HFFc6 (cell line): ENCODE measurements at regions not wholly inside any gene's neighbourhood (a gene's known extent, or its start where the extent isn't known, plus 50 kb on each side); places are given as distances from the start of the nearest gene placed in this dataset.

ENCODE experiments used
- DNase-seq: peaks from one replicate; pipeline ENCODE4 v3.0.0-alpha.2; 2018
- H3K27ac Mint-ChIP-seq: 2 replicates; pipeline ENCODE4 v1.8.0; 2020; ENCODE audit warnings: mild to moderate bottlenecking, mixed read lengths
- H3K27me3 Mint-ChIP-seq: 2 replicates; pipeline ENCODE4 v1.8.0; 2021; ENCODE audit warnings: mild to moderate bottlenecking, moderate library complexity, mixed read lengths; ENCODE audit not compliant: insufficient read depth
- H3K36me3 Mint-ChIP-seq: 2 replicates; pipeline ENCODE4 v1.8.0; 2021; ENCODE audit warnings: low read depth, mixed read lengths
- H3K4me1 Mint-ChIP-seq: 2 replicates; pipeline ENCODE4 v1.8.0; 2020; ENCODE audit warnings: low read depth, mixed read lengths
- H3K4me3 Mint-ChIP-seq: 2 replicates; pipeline ENCODE4 v1.8.0; 2020; ENCODE audit warnings: mild to moderate bottlenecking, moderate library complexity, mixed read lengths
- H3K9me3 Mint-ChIP-seq: 2 replicates; pipeline ENCODE4 v1.8.0; 2020; ENCODE audit warnings: mild to moderate bottlenecking, mixed read lengths
- CTCF ChIP-seq: fragments of 200-600 bp; sonication (generic); IDR thresholded peaks from 2 replicates; pipeline ENCODE4 v1.5.0; 2021; ENCODE audit warnings: antibody characterized with exemption, mild to moderate bottlenecking

GRCh38 chr17:11028349-11028748 is 190.5 kb upstream of the PIRT start:
- Mint-ChIP-seq H3K36me3 (no peaks in the 10 kb centered on the region), H3K4me1 (no peaks in the 10 kb centered on the region), H3K4me3 (no peak overlapping the region), H3K27ac (no peak overlapping the region), H3K27me3 (peaks cover 2% of the 10 kb centered on the region; the same call in 1 of the 2 replicates), H3K9me3 (peaks cover 71% of the 10 kb centered on the region)
- TF ChIP-seq CTCF: no peak
- DNase-seq: no peak

GRCh38 chr17:11026903-11027302 is 189.0 kb upstream of the PIRT start:
- Mint-ChIP-seq H3K36me3 (no peaks in the 10 kb centered on the region), H3K9me3 (peaks cover 71% of the 10 kb centered on the region), H3K27ac (no peak overlapping the region), H3K4me1 (no peaks in the 10 kb centered on the region), H3K27me3 (no peaks in the 10 kb centered on the region), H3K4me3 (no peak overlapping the region)
- TF ChIP-seq CTCF: no peak
- DNase-seq: no peak

- H3K27me3 Mint-ChIP-seq: no peaks in the 10 kb centered on the region; the same call in 1 of the 2 replicates
- no peaks in the 10 kb centered on the region for H3K4me1 Mint-ChIP-seq
- no peaks in the 10 kb centered on the region for H3K36me3 Mint-ChIP-seq
- DNase-seq: no peak
- H3K27ac Mint-ChIP-seq: no peak overlapping the region
- H3K9me3 Mint-ChIP-seq: peaks cover 82% of the 10 kb centered on the region
- no peak overlapping the region for H3K4me3 Mint-ChIP-seq
- TF ChIP-seq CTCF: no peak
Observed at GRCh38 chr17:11023639-11024479, 186.0 kb upstream of the PIRT start.

GRCh38 chr17:11006530-11006929 is 168.6 kb upstream of the PIRT start:
- DNase-seq: no peak
- Mint-ChIP-seq H3K4me3 (no peak overlapping the region), H3K9me3 (peaks cover 87% of the 10 kb centered on the region), H3K27ac (no peak overlapping the region), H3K4me1 (no peaks in the 10 kb centered on the region), H3K27me3 (peaks cover 1% of the 10 kb centered on the region; the same call in 1 of the 2 replicates), H3K36me3 (peaks cover 7% of the 10 kb centered on the region)
- TF ChIP-seq CTCF: no peak

- Mint-ChIP-seq H3K27ac (no peak overlapping the region), H3K4me1 (no peaks in the 10 kb centered on the region), H3K4me3 (no peak overlapping the region), H3K27me3 (peaks cover 1% of the 10 kb centered on the region; the same call in 1 of the 2 replicates), H3K9me3 (peaks cover 84% of the 10 kb centered on the region), H3K36me3 (peaks cover 8% of the 10 kb centered on the region)
- TF ChIP-seq CTCF: no peak
- no peak for DNase-seq
Observed at GRCh38 chr17:11005940-11006339, 168.1 kb upstream of the PIRT start.
